ENCODE measurements at regions not wholly inside any gene's neighbourhood (a gene's known extent, or its start where the extent isn't known, plus 50 kb on each side); places are given as distances from the start of the nearest gene placed in this dataset.

DNA sequence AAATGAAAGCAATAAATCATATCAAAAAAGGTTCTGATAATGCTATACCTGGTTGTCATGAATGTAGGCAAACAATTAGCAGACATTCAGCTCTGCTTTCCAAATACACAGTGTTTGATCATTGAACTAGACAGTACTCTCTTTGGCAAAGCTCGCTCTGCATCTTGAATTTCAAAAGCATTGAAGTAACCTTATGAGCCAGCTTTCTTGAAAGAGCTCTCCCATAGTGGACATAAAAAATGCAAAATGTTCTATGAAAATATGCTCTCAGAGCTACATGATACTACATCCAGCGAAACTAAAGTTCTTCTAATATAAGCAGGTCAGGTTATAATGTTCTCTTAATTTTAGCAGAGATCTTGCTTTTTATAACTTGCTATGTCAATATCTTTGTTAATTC, 533.4 kb downstream of the CSNK1G3 start:
- Histone ChIP-seq H2AFZ (ENCODE audit: control insufficient read depth, low read length) (no peak overlapping the region), H3K79me2 (ENCODE audit: control insufficient read depth, insufficient read depth, low read length) (no peaks in the 10 kb centered on the region), H3K9me1 (ENCODE audit: control insufficient read depth, extremely low read depth, insufficient read depth, low read length) (no peaks in the 10 kb centered on the region), H3K27me3 (ENCODE audit: control insufficient read depth, extremely low read depth, insufficient read depth, low read length) (no peaks in the 10 kb centered on the region), H4K20me1 (ENCODE audit: control insufficient read depth, extremely low read depth, insufficient read depth, low read length) (no peaks in the 10 kb centered on the region), H3K27ac (ENCODE audit: control insufficient read depth, insufficient read depth, low read length) (no peak overlapping the region), H3K4me2 (ENCODE audit: control insufficient read depth, extremely low read depth, insufficient read depth, low read depth, low read length) (no peak overlapping the region), H3K9me3 (ENCODE audit: control insufficient read depth, low read depth, low read length) (no peaks in the 10 kb centered on the region), H3K9ac (ENCODE audit: control insufficient read depth, extremely low read depth, insufficient read depth, low read length) (no peak overlapping the region), H3K4me3 (ENCODE audit: control insufficient read depth in 2 of 3, extremely low read depth in 1 of 3, insufficient read depth in 2 of 3, low read depth in 1 of 3, low read length in 3 of 3) (no peak overlapping the region), H3K4me1 (ENCODE audit: control insufficient read depth, extremely low read depth, insufficient read depth, low read length) (no peaks in the 10 kb centered on the region), H3K36me3 (ENCODE audit: control insufficient read depth in 2 of 2, extremely low read depth in 1 of 2, insufficient read depth in 2 of 2, low read length in 2 of 2) (no peaks in the 10 kb centered on the region)
- DNase-seq (ENCODE audit: low read depth, low spot score): no peak
- TF ChIP-seq, protein P1, sequence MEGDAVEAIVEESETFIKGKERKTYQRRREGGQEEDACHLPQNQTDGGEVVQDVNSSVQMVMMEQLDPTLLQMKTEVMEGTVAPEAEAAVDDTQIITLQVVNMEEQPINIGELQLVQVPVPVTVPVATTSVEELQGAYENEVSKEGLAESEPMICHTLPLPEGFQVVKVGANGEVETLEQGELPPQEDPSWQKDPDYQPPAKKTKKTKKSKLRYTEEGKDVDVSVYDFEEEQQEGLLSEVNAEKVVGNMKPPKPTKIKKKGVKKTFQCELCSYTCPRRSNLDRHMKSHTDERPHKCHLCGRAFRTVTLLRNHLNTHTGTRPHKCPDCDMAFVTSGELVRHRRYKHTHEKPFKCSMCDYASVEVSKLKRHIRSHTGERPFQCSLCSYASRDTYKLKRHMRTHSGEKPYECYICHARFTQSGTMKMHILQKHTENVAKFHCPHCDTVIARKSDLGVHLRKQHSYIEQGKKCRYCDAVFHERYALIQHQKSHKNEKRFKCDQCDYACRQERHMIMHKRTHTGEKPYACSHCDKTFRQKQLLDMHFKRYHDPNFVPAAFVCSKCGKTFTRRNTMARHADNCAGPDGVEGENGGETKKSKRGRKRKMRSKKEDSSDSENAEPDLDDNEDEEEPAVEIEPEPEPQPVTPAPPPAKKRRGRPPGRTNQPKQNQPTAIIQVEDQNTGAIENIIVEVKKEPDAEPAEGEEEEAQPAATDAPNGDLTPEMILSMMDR (optimal IDR thresholded peaks at IDR 0.05 in 1 of 3, IDR thresholded peaks at IDR 0.05 in 1 of 3, conservative IDR thresholded peaks at IDR 0.05 in 1 of 3; ENCODE audit: extremely low read depth in 1 of 3, insufficient read depth in 2 of 3, low read length in 3 of 3): no peak
- no peak for TF ChIP-seq EZH2 (IDR thresholded peaks at IDR 0.05; ENCODE audit: low read length)
- FAIRE-seq: no peak
- dilution Hi-C loops (cut with MboI; ENCODE audit: extremely low pct_ligation_motif_present, low sequenced_read_pairs): no loop called here

DNA sequence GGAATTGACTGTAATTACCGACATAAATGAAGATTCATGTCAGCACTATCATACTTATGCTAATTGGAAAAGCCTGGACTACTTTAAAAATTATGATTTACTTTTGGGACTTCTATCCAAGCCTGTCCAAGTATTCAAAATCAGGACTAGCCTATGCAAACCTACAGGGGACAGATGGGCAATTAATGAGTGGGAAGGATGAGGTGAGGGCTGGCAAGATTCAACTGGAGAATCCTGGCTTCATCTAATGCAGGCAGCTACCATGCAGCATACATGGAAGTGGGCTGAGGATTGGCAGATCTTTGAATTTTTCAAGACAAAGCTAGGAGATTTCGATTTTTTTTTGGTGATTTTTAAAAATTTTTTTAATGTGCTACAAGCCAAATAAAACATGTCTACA, 532.6 kb downstream of the CSNK1G3 start:
- DNase-seq (ENCODE audit: low read depth, low spot score) (no peak), FAIRE-seq (no peak)
- Histone ChIP-seq H3K9me3 (ENCODE audit: control insufficient read depth, low read depth, low read length) (no peaks in the 10 kb centered on the region), H3K27ac (ENCODE audit: control insufficient read depth, insufficient read depth, low read length) (no peak overlapping the region), H3K9me1 (ENCODE audit: control insufficient read depth, extremely low read depth, insufficient read depth, low read length) (no peaks in the 10 kb centered on the region), H3K4me1 (ENCODE audit: control insufficient read depth, extremely low read depth, insufficient read depth, low read length) (no peaks in the 10 kb centered on the region), H3K9ac (ENCODE audit: control insufficient read depth, extremely low read depth, insufficient read depth, low read length) (no peak overlapping the region), H3K4me3 (ENCODE audit: control insufficient read depth in 2 of 3, extremely low read depth in 1 of 3, insufficient read depth in 2 of 3, low read depth in 1 of 3, low read length in 3 of 3) (no peak overlapping the region), H3K36me3 (ENCODE audit: control insufficient read depth in 2 of 2, extremely low read depth in 1 of 2, insufficient read depth in 2 of 2, low read length in 2 of 2) (no peaks in the 10 kb centered on the region), H3K27me3 (ENCODE audit: control insufficient read depth, extremely low read depth, insufficient read depth, low read length) (no peaks in the 10 kb centered on the region), H2AFZ (ENCODE audit: control insufficient read depth, low read length) (no peak overlapping the region), H3K4me2 (ENCODE audit: control insufficient read depth, extremely low read depth, insufficient read depth, low read depth, low read length) (no peak overlapping the region), H4K20me1 (ENCODE audit: control insufficient read depth, extremely low read depth, insufficient read depth, low read length) (no peaks in the 10 kb centered on the region), H3K79me2 (ENCODE audit: control insufficient read depth, insufficient read depth, low read length) (no peaks in the 10 kb centered on the region)
- TF ChIP-seq EZH2 (IDR thresholded peaks at IDR 0.05; ENCODE audit: low read length): no peak
- TF ChIP-seq, protein P1 (optimal IDR thresholded peaks at IDR 0.05 in 1 of 3, IDR thresholded peaks at IDR 0.05 in 1 of 3, conservative IDR thresholded peaks at IDR 0.05 in 1 of 3; ENCODE audit: extremely low read depth in 1 of 3, insufficient read depth in 2 of 3, low read length in 3 of 3): no peak
- dilution Hi-C loops (cut with MboI; ENCODE audit: extremely low pct_ligation_motif_present, low sequenced_read_pairs): no loop called here

Data from keratinocyte (primary cell).